Activated T-cell treated with anti-CD3 and anti-CD28 coated beads for 4 hours (primary cell): ENCODE measurements at regions not wholly inside any gene's neighbourhood (a gene's known extent, or its start where the extent isn't known, plus 50 kb on each side); places are given as distances from the start of the nearest gene placed in this dataset.

Experiments
- DNase-seq: peaks from one replicate; pipeline ENCODE4 v3.0.0-alpha.2; 2020

GRCh38 chr6:1485678-1486077, 96.3 kb downstream of the FOXF2 start:
- DNase-seq: no peak

DNA sequence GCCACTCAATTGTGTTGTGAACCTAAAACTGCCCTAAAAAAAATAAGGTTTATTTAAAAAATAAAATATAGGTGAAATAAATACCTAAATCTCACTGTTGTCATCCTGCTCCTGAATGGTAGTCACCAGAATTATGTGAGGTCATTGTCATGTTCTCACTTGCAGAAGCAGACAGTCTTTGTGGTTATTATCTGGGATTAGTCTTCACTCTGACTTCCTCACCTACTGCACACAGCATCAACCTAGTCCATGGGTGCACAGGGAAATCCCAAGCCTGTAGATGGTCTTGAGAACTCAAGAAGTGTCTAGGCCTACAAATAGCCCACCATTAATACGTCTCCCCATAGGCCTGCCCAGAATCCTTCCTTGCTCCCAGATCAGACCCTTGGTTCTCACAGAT, 97.0 kb downstream of the FOXF2 start:
- no peak for DNase-seq

GRCh38 chr6:1487239-1487638, 97.9 kb downstream of the FOXF2 start:
- DNase-seq: no peak

GRCh38 chr6:1491025-1491424, 101.6 kb downstream of the FOXF2 start:
- no peak for DNase-seq

- no peak for DNase-seq
Observed at GRCh38 chr6:1491591-1492319, 102.4 kb downstream of the FOXF2 start.

GRCh38 chr6:1494671-1495070, 105.3 kb downstream of the FOXF2 start:
- DNase-seq: no peak

DNA sequence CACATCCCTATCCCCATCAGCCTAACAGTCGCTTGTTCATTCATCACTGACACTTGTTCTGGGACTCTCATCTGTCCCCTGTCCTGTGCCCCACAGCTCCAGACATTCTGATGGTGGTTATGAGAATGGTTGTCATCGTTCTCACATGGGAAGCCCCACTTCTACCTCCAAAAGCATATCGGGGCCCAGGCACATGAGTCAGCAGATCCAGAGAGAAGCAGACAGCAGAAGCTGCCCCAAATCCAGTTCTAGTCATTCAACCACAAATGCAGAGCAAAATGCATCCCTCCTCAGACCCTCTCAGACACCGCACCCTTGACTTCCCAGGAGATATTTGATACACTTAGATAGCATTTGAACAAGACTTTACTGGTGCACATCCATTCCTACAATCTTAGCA, 106.0 kb downstream of the FOXF2 start:
- no peak for DNase-seq

GRCh38 chr6:1496092-1496491, 106.7 kb downstream of the FOXF2 start:
- no peak for DNase-seq

DNA sequence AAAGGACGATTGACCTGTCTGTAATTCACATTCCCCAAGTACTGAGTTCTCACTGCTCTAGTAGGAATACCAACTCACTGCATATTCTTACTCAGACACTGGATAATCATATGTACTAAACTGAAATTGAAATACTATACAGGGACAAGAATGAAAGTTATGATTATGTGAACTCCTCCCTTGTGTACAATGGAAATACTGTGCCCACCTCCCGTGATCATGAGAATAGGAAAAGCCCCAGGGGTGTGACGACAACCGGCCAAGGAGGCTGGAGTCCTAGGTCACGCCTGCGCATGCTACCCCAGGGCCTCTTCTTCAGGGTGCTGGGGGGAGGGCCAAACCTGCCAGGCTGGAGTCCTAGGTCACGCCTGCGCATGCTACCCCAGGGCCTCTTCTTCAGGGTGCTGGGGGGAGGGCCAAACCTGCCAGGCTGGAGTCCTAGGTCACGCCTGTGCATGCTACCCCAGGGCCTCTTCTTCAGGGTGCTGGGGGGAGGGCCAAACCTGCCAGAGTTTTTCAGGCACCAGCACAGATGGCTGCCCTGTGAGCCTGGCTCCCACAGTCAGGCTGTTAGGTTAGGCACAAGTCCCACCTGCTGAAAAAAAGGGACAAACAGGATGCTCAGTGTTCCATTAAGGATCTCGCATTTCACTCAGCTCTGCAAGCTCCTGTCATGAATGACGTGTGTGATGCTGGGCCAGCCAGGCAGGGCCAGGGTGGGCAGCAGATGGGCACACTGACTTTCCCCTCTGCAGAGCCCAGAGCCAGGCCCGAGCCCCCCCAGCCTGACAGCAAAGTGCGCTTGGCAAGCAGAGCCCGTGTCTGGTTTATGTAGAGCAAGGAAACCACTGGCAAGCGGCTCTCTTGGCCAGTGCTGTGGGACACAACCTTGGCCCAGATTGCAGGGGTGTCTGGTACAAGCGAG, 107.7 kb downstream of the FOXF2 start:
- no peak for DNase-seq

- DNase-seq: no peak
Observed at GRCh38 chr6:1497761-1498105, 108.4 kb downstream of the FOXF2 start.

DNA sequence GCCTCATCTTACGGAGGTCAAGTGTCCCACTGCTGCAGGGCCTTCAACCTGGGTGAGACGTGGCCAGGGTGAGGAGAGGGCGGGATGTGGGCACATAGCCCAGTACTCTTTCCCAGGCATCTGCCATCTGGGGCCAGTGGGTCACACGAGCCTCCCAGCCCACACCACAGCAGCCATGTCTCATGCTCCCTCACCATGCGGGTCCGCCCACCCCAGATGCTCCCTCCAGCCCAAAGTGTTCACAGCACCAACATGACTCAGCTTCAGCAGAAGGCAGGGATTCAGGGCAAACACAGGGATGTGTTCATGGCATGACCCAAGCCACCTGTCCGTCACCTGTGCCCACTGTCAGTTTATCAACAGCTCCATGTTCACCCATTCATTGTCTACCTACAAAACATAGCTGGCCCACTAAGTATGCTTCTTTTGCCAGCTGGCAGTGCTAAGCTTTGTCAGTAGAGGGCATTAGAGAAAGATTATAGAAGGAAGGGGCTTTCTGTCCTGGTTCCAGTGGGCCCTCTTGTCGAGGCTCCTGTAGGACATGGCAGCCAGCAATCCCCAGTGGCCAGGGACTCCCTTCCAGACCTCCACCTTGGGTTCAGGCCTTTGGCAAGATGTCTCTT, 109.2 kb downstream of the FOXF2 start:
- no peak for DNase-seq

GRCh38 chr6:1499777-1500176, 109.9 kb upstream of the FOXC1 start:
- no peak for DNase-seq

DNA sequence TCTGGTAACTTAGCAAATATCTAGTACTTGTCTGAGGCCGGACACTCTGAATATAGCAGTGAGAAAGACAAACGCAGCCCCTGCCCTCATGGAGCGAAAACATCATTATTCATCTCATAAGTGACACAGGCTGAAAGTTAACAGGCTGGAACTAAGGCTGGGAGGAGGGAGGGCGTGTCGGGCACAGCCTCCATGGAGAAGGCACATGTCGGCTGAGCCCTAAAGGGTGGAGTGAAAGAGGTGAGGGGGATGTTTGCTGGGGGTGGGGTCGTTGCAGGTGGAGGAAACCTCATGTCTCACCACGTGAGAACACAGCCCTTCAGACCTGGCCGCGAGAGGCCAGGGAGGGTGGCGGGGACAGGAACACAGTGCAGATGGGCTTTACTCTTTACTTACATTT, 108.8 kb upstream of the FOXC1 start:
- DNase-seq: no peak

DNA sequence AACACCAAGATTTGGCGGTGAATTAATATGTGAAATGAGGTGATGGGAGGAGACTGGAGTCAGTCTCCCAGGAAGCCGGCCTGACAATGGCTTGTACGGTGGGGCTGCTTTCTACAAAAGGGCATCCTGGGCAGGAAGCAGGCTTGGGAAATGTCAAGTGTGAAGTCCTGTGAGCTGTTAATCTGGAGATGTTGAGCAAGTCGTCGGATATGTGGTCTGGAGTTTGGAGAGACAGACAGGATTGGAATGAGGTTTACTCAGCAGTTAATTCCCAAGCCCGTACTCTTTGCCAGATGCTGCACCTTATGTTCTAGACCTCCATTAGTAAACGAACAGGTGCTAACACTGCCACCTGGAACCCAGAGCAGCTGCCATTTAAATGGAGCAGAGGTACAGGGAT, 107.7 kb upstream of the FOXC1 start:
- no peak for DNase-seq

DNA sequence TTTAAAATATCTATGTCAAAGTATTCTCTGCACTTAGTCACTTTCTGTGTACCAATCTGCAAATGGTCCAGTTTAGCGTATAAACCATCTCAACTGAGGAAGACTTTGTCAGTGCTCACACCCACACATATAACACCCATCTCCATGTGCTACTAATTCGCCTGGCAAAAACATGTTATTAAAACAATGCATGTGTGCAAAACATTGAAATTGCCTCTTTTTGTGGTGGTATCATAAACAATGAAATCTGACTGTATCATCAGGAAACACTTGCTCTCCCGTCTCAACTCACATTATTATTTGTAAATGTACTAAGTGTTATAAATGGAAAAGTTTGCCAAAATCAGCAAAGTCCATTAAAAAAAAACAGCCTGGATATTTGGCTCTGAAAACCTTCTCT, 105.9 kb upstream of the FOXC1 start:
- no peak for DNase-seq

- DNase-seq: no peak
Observed at GRCh38 chr6:1504465-1504864, 105.2 kb upstream of the FOXC1 start.

GRCh38 chr6:1507251-1507650, 102.5 kb upstream of the FOXC1 start:
- DNase-seq: no peak

- DNase-seq: no peak
Observed at GRCh38 chr6:1509241-1509640, 100.5 kb upstream of the FOXC1 start.

DNA sequence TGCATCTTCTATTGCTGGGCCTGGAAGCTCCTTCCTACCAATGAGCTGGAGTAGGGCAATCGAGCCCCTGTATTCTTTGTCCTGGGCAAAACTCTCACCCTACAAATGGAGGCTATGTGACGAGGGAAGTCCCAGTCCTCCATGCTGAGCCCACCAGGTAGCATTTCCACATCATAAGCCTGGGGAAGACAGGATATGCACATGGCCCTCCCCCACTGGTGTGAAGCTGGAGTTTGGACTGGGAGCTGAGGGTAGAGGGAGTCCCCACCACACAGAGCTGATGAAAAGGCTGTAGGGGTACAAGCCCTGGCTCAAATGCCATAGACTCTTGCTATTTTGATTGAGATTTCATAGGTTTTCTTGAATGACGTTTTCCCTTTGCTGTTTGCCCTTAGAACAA, 99.5 kb upstream of the FOXC1 start:
- no peak for DNase-seq

DNA sequence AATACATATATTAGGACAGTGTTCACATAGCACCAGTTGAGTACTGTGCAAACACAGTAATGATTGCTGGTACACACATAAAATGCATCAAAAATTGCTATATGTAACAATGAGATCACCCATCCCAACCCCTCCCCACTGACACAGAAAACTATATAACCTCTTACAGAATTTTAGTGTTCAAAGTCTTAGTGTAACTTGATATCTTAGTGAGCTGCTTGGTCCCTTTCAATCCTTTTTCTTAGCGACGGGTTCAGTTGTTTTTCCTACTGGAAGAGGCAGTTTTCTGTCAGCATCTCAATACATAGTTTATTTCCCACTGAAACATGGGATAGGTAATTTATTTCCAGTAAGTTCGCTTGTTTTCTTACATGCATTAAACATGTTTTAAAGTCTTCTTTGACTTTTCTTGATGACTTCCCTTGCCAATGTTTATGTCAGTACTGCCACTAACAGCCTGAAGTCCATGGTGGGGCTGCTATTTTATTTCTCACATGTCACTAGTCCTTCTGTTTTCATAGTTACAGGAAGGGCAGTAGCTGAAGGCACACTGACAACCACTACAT, 96.4 kb upstream of the FOXC1 start:
- DNase-seq: no peak

DNA sequence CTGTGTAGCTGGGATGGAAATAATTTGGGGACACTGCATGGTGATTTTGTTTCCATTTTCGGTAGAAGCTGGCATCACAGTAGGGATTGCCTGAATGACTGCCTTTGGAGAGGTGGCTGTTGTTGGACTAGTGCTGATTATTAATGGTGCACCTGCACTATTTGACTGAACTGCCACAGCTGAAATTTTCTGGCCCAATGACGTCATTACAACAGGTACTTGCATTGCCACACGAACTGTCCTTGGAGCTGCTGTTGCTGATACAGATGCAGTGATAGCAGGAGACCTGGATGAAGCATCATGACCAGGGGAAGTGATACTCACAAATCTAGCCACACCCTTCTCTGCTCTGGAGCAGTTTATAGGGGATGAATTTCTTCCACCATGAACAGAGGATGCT, 95.6 kb upstream of the FOXC1 start:
- no peak for DNase-seq

DNA sequence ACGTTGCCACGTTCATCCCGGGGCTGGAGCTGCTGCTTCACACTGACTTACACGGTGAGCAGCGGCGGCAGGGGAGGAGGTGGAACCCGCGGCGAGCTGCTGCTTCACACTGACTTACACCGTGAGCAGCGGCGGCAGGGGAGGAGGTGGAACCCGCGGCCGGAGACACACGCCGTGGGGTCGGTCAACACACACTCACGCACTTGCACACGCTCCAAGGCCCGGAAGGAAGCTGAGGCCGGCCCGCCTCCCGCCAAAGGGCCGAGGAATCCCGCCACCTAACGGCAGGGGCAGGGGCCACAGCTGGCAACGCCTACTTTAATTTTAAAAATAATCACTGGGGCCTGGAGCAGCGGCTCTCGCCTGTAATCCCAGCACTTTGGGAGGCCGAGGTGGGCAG, 94.4 kb upstream of the FOXC1 start:
- DNase-seq: no peak

- no peak for DNase-seq
Observed at GRCh38 chr6:1515781-1516180, 93.9 kb upstream of the FOXC1 start.
